HEK293 (cell line): ENCODE measurements at regions not wholly inside any gene's neighbourhood (a gene's known extent, or its start where the extent isn't known, plus 50 kb on each side); places are given as distances from the start of the nearest gene placed in this dataset.

Experiments
- CTCF ChIA-PET: fragments of 350-600 bp; formaldehyde crosslinking; extraction: SDS; loops from one replicate; lab custom pipeline; 2021; ENCODE audit warnings: antibody characterized with exemption; lab: Yijun Ruan, JAX
- POLR2A ChIA-PET: fragments of 300-600 bp; formaldehyde crosslinking; extraction: SDS; loops from one replicate; lab custom pipeline; 2020; ENCODE audit warnings: antibody characterized with exemption, inconsistent platforms; lab: Yijun Ruan, JAX
- H3K27ac ChIP-seq: fragments of 200-500 bp; sonication (Bioruptor generic); 2 replicates; pipeline ENCODE4 v1.5.1; 2014; ENCODE audit warnings: low read depth, low read length, control low read depth, inconsistent platforms; ENCODE audit errors: extremely low read depth
- H3K36me3 ChIP-seq, 2 experiments: fragments of 200-500 bp in 1 of 2; sonication (Bioruptor generic) in 1 of 2; 1 replicate in 1 of 2; 2 replicates in 1 of 2; pipeline ENCODE4 v1.5.1; 2014 to 2017; ENCODE audit warnings: inconsistent platforms in 2 of 2, low read length in 2 of 2; ENCODE audit not compliant: control insufficient read depth in 2 of 2, insufficient read depth in 1 of 2
- H3K4me1 ChIP-seq: fragments of 200-500 bp; sonication (Bioruptor generic); 2 replicates; pipeline ENCODE4 v1.5.1; 2014; ENCODE audit warnings: mild to moderate bottlenecking, low read length, inconsistent platforms; ENCODE audit not compliant: control insufficient read depth, insufficient read depth
- H3K4me3 ChIP-seq: 2 replicates; pipeline ENCODE4 v1.5.1; 2011; ENCODE audit warnings: low read depth, mild to moderate bottlenecking, control low read depth, low read length, moderate library complexity
- H3K9me3 ChIP-seq: fragments of 200-500 bp; sonication (Bioruptor generic); 2 replicates; pipeline ENCODE4 v1.5.1; 2014; ENCODE audit warnings: low read depth, low read length, inconsistent platforms; ENCODE audit not compliant: control insufficient read depth, insufficient read depth
- GFI1B ChIP-seq: fragments of 450-650 bp; formaldehyde crosslinking; IDR thresholded peaks from 2 replicates; pipeline ENCODE4 v1.5.1; 2016; ENCODE audit warnings: missing biosample characterization, missing genetic modification characterization
- HOXD13 ChIP-seq: sonication (generic); formaldehyde crosslinking; IDR thresholded peaks from 2 replicates; pipeline ENCODE4 v1.8.0; 2022; ENCODE audit warnings: missing genetic modification reagents, borderline replicate concordance
- MEIS1 ChIP-seq: sonication (generic); formaldehyde crosslinking; IDR thresholded peaks from 2 replicates; pipeline ENCODE4 v1.8.1; 2022; ENCODE audit warnings: missing genetic modification reagents, mild to moderate bottlenecking, borderline replicate concordance
- PRDM1 ChIP-seq: fragments of 450-650 bp; formaldehyde crosslinking; IDR thresholded peaks from 2 replicates; pipeline ENCODE4; 2016; ENCODE audit warnings: missing biosample characterization, missing genetic modification characterization
- SCRT2 ChIP-seq: fragments of 450-650 bp; formaldehyde crosslinking; IDR thresholded peaks from 2 replicates; pipeline ENCODE4 v1.5.1; 2016; ENCODE audit warnings: missing biosample characterization, missing genetic modification characterization
- ZBTB49 ChIP-seq: fragments of 450-650 bp; formaldehyde crosslinking; IDR thresholded peaks from 2 replicates; pipeline ENCODE4 v1.5.1; 2016; ENCODE audit warnings: missing biosample characterization, missing genetic modification characterization, low read depth
- ZFP37 ChIP-seq: fragments of 450-650 bp; formaldehyde crosslinking; IDR thresholded peaks from 2 replicates; pipeline ENCODE4 v1.5.1; 2016; ENCODE audit warnings: missing biosample characterization, missing genetic modification characterization
- ZNF155 ChIP-seq: fragments of 450-650 bp; formaldehyde crosslinking; IDR thresholded peaks from 2 replicates; pipeline ENCODE4 v1.5.1; 2016; ENCODE audit warnings: missing biosample characterization, missing genetic modification characterization
- ZNF174 ChIP-seq: fragments of 450-650 bp; formaldehyde crosslinking; IDR thresholded peaks from 2 replicates; pipeline ENCODE4 v1.5.0; 2017; ENCODE audit warnings: missing biosample characterization, mild to moderate bottlenecking, missing genetic modification characterization
- ZNF280D ChIP-seq: fragments of 450-650 bp; formaldehyde crosslinking; IDR thresholded peaks from 2 replicates; pipeline ENCODE4 v1.5.1; 2016; ENCODE audit warnings: missing biosample characterization, missing genetic modification characterization
- ZNF311 ChIP-seq: fragments of 450-650 bp; formaldehyde crosslinking; IDR thresholded peaks from 2 replicates; pipeline ENCODE4 v1.5.1; 2017; ENCODE audit warnings: missing biosample characterization, missing genetic modification characterization, borderline replicate concordance
- ZNF362 ChIP-seq: fragments of 450-650 bp; formaldehyde crosslinking; IDR thresholded peaks from 2 replicates; pipeline ENCODE4 v1.5.1; 2016; ENCODE audit warnings: missing biosample characterization, missing genetic modification characterization
- ZNF391 ChIP-seq: fragments of 450-650 bp; formaldehyde crosslinking; IDR thresholded peaks from 2 replicates; pipeline ENCODE4 v1.5.1; 2016; ENCODE audit warnings: low read depth, missing biosample characterization, missing genetic modification characterization, borderline replicate concordance
- ZNF548 ChIP-seq: fragments of 450-650 bp; formaldehyde crosslinking; IDR thresholded peaks from 2 replicates; pipeline ENCODE4 v1.5.1; 2016; ENCODE audit warnings: missing biosample characterization, missing genetic modification characterization
- ZNF621 ChIP-seq: fragments of 450-650 bp; formaldehyde crosslinking; IDR thresholded peaks from 2 replicates; pipeline ENCODE4 v1.5.1; 2017; ENCODE audit warnings: missing biosample characterization, missing genetic modification characterization
- ZNF639 ChIP-seq: fragments of 450-650 bp; formaldehyde crosslinking; IDR thresholded peaks from 2 replicates; pipeline ENCODE4 v1.5.1; 2016; ENCODE audit warnings: missing biosample characterization, missing genetic modification characterization
- ZNF645 ChIP-seq: fragments of 450-650 bp; formaldehyde crosslinking; IDR thresholded peaks from 2 replicates; pipeline ENCODE4; 2016; ENCODE audit warnings: missing biosample characterization, missing genetic modification characterization
- ZNF658 ChIP-seq: fragments of 450-650 bp; formaldehyde crosslinking; IDR thresholded peaks from 2 replicates; pipeline ENCODE4; 2016; ENCODE audit warnings: missing biosample characterization, missing genetic modification characterization
- ZNF677 ChIP-seq: fragments of 450-650 bp; IDR thresholded peaks from 2 replicates; pipeline ENCODE4 v1.5.0; 2018; ENCODE audit warnings: missing biosample characterization, mild to moderate bottlenecking, missing genetic modification characterization, moderate library complexity
- ZNF692 ChIP-seq: fragments of 450-650 bp; formaldehyde crosslinking; IDR thresholded peaks from 2 replicates; pipeline ENCODE4 v1.5.1; 2016; ENCODE audit warnings: missing biosample characterization, missing genetic modification characterization
- ZNF768 ChIP-seq: fragments of 450-650 bp; formaldehyde crosslinking; IDR thresholded peaks from 2 replicates; pipeline ENCODE4 v1.5.1; 2018; ENCODE audit warnings: missing biosample characterization, mild to moderate bottlenecking, missing genetic modification characterization
- ZNF776 ChIP-seq: fragments of 450-650 bp; formaldehyde crosslinking; IDR thresholded peaks from 2 replicates; pipeline ENCODE4 v1.5.0; 2017; ENCODE audit warnings: missing biosample characterization, missing genetic modification characterization, borderline replicate concordance

GRCh38 chr2:42843611-42844010, 51.2 kb upstream of the HAAO start:
- H3K9me3 ChIP-seq = no peaks in the 10 kb centered on the region
- H3K4me1 ChIP-seq = peaks cover 6% of the 10 kb centered on the region; the same call in 1 of the 2 replicates
- TF ChIP-seq ZNF174 (tag by site-specific recombination) = no peak
- TF ChIP-seq ZBTB49 = no peak
- CTCF ChIA-PET = interaction anchor here (0.7 to 1.0 kb wide), 2 partner anchors 15 to 795 kb away, joined by 3 read pairs; no protein-coding TSS in a partner anchor
- no peak overlapping the region for H3K27ac ChIP-seq
- H3K36me3 ChIP-seq = no peaks in the 10 kb centered on the region
- H3K4me3 ChIP-seq = no peak overlapping the region
- POLR2A ChIA-PET = no interaction called here

- no peak for TF ChIP-seq ZNF155 (tag by site-specific recombination)
- no peak for TF ChIP-seq GFI1B (tag by site-specific recombination)
- no peak for TF ChIP-seq HOXD13
- no peak for TF ChIP-seq ZNF692 (tag by site-specific recombination)
- no peak for TF ChIP-seq ZNF658
- TF ChIP-seq ZNF621 = no peak
- no peak for TF ChIP-seq ZNF280D (tag by site-specific recombination)
- no peak for TF ChIP-seq ZFP37 (tag by site-specific recombination)
- TF ChIP-seq ZNF677 (tag by site-specific recombination) = no peak
- no peak for TF ChIP-seq SCRT2 (tag by site-specific recombination)
- Histone ChIP-seq H3K27ac (no peak overlapping the region), H3K36me3 (no peaks in the 10 kb centered on the region), H3K4me3 (no peak overlapping the region), H3K9me3 (no peaks in the 10 kb centered on the region), H3K4me1 (peaks cover 6% of the 10 kb centered on the region; the same call in 1 of the 2 replicates)
- ChIA-PET CTCF (interaction anchor here (0.7 to 1.4 kb wide), 3 partner anchors 13 to 795 kb away, joined by 3 read pairs; no protein-coding TSS in a partner anchor), POLR2A (no interaction called here)
These were observed 50.7 kb upstream of the HAAO start for GRCh38 chr2:42843131-42843530.

- POLR2A ChIA-PET = no interaction called here
- Histone ChIP-seq H3K4me1 (peaks cover 6% of the 10 kb centered on the region; the same call in 1 of the 2 replicates), H3K36me3 (no peaks in the 10 kb centered on the region), H3K4me3 (no peak overlapping the region), H3K9me3 (no peaks in the 10 kb centered on the region), H3K27ac (no peak overlapping the region)
- CTCF ChIA-PET = interaction anchor here (1.0 to 1.4 kb wide), 2 partner anchors 12 to 14 kb away, joined by 3 read pairs; no protein-coding TSS in a partner anchor
- TF ChIP-seq ZNF548 (tag by site-specific recombination) = no peak
- no peak for TF ChIP-seq ZNF391 (tag by site-specific recombination)
- no peak for TF ChIP-seq ZNF639 (tag by site-specific recombination)
- TF ChIP-seq ZNF776 (tag by site-specific recombination) = no peak
- TF ChIP-seq ZNF155 (tag by site-specific recombination) = no peak
- no peak for TF ChIP-seq MEIS1 (CRISPR knock-in tag)
- TF ChIP-seq ZNF645 (tag by site-specific recombination) = no peak
- no peak for TF ChIP-seq PRDM1 (tag by site-specific recombination)
- no peak for TF ChIP-seq ZNF768
- TF ChIP-seq ZNF311 = no peak
- no peak for TF ChIP-seq ZNF362 (tag by site-specific recombination)
These were observed 50.1 kb upstream of the HAAO start for GRCh38 chr2:42842466-42842865.
